K562 (cell line): ENCODE measurements at regions not wholly inside any gene's neighbourhood (a gene's known extent, or its start where the extent isn't known, plus 50 kb on each side); places are given as distances from the start of the nearest gene placed in this dataset.

Source experiments
- ATAC-seq: fragments of 200-7000 bp; cut with Tn5 transposase; 3 replicates; pipeline ENCODE4 v1.9.1; 2020; ENCODE audit warnings: moderate library complexity
- BruUV-seq: library from RNA; stranded (reverse); fragments of 400-500 nt; replicated peaks from 2 replicates; lab custom pipeline; 2021; lab: Mats Ljungman, UMichigan
- CTCF ChIA-PET: fragments of 300-600 bp; formaldehyde crosslinking; extraction: SDS; loops from one replicate; lab custom pipeline; 2021; ENCODE audit warnings: low intra/inter-chr PET ratio; lab: Yijun Ruan, JAX
- POLR2A ChIA-PET: fragments of 300-600, 350-650 bp; sonication (Branson Sonifier 250); formaldehyde crosslinking; extraction: SDS; loops from one replicate; lab custom pipeline; 2021; ENCODE audit warnings: antibody characterized with exemption, inconsistent platforms; lab: Yijun Ruan, JAX
- DNase-seq, 4 experiments: peaks; one replicate each; pipeline versions ENCODE4 v3.0.0 to v3.0.0-alpha.2; 2011 to 2018; ENCODE audit warnings: low spot score in 3 of 4, mixed read lengths in 3 of 4; ENCODE audit errors: extremely low read depth in 1 of 4
- FAIRE-seq: peaks from 2 replicates; lab custom pipeline; 2011; peaks lifted over from hg19 to GRCh38; lab: Jason Lieb, UNC
- H2AFZ ChIP-seq: 2 replicates; pipeline ENCODE4 v1.6.0; 2011; ENCODE audit warnings: low read depth, low read length, control low read depth, inconsistent platforms
- H3K27ac ChIP-seq: fragments of 200-600 bp; 3 replicates; pipeline ENCODE4 v1.8.0; 2011; ENCODE audit warnings: low read depth, mild to moderate bottlenecking, control low read depth, inconsistent platforms, low read length, moderate library complexity, mixed read lengths; ENCODE audit errors: extremely low read depth
- H3K27me3 ChIP-seq, 2 experiments: fragments of 300-600 bp in 1 of 2; 2 replicates in 1 of 2; 3 replicates in 1 of 2; pipeline versions ENCODE4 v1.6.0 to v1.8.0; 2011; ENCODE audit warnings: inconsistent platforms in 2 of 2, low read length in 2 of 2, mild to moderate bottlenecking in 1 of 2, mixed read lengths in 1 of 2, moderate library complexity in 1 of 2; ENCODE audit not compliant: control insufficient read depth in 2 of 2, insufficient read depth in 2 of 2
- H3K36me3 ChIP-seq: fragments of 300-600 bp; 3 replicates; pipeline ENCODE4 v1.8.0; 2011; ENCODE audit warnings: mild to moderate bottlenecking, low read length, inconsistent platforms; ENCODE audit not compliant: control insufficient read depth, insufficient read depth
- H3K4me1 ChIP-seq, 2 experiments: fragments of 200-600 bp in 1 of 2; replicated peaks in 1 of 2; 2 replicates in 1 of 2; 3 replicates in 1 of 2; pipeline versions ENCODE4 v1.5.1 to v1.8.0; 2011; ENCODE audit warnings: inconsistent platforms in 2 of 2, low read length in 2 of 2, mild to moderate bottlenecking in 1 of 2, mixed read lengths in 1 of 2, moderate library complexity in 1 of 2; ENCODE audit not compliant: control insufficient read depth in 2 of 2, insufficient read depth in 2 of 2
- H3K4me2 ChIP-seq: 2 replicates; pipeline ENCODE4 v1.6.1; 2011; ENCODE audit warnings: low read length, control low read depth, inconsistent platforms, mixed read lengths; ENCODE audit not compliant: insufficient read depth
- H3K4me3 ChIP-seq: fragments of 200-600 bp; sonication (generic), shearing (Covaris generic); 2 replicates; pipeline ENCODE4 v1.5.1; 2016; ENCODE audit warnings: control low read depth, inconsistent platforms
- H3K79me2 ChIP-seq: fragments of 200-600 bp; 3 replicates; pipeline ENCODE4 v1.8.0; 2011; ENCODE audit warnings: low read length, inconsistent platforms; ENCODE audit not compliant: control insufficient read depth, insufficient read depth
- H3K9ac ChIP-seq, 2 experiments: 2 replicates each; pipeline versions ENCODE4 v1.6.0 to v1.6.1; 2011; ENCODE audit warnings: low read depth in 2 of 2, low read length in 2 of 2, control low read depth in 1 of 2, inconsistent platforms in 1 of 2, mild to moderate bottlenecking in 1 of 2, mixed read lengths in 1 of 2; ENCODE audit not compliant: insufficient read depth in 1 of 2
- H3K9me1 ChIP-seq: one replicate; pipeline ENCODE4 v1.6.0; 2011; ENCODE audit warnings: inconsistent platforms, mild to moderate bottlenecking, low read length, moderate library complexity; ENCODE audit not compliant: control insufficient read depth, insufficient read depth
- H3K9me3 ChIP-seq: replicated peaks from 2 replicates; pipeline ENCODE4 v1.5.1; 2011; ENCODE audit warnings: low read depth, low read length, inconsistent platforms; ENCODE audit not compliant: control insufficient read depth, insufficient read depth
- H4K20me1 ChIP-seq: replicated peaks from 2 replicates; pipeline ENCODE4 v1.6.1; 2011; ENCODE audit warnings: low read length, inconsistent platforms, mixed read lengths; ENCODE audit not compliant: control insufficient read depth, insufficient read depth
- BDP1 ChIP-seq: IDR thresholded peaks from 3 replicates; pipeline ENCODE4 v1.6.1; 2011; ENCODE audit not compliant: insufficient read length, insufficient read depth
- CTCFL ChIP-seq: IDR thresholded peaks from 2 replicates; pipeline ENCODE4 v1.6.1; 2011; ENCODE audit warnings: borderline replicate concordance, low read depth, mild to moderate bottlenecking, moderate library complexity, low read length; ENCODE audit not compliant: insufficient read depth, poor library complexity, severe bottlenecking
- ELF4 ChIP-seq: fragments of 450-650 bp; formaldehyde crosslinking; IDR thresholded peaks from 2 replicates; pipeline ENCODE4 v1.4.0; 2022; ENCODE audit warnings: missing genetic modification characterization
- ERF ChIP-seq: fragments of 450-650 bp; formaldehyde crosslinking; IDR thresholded peaks from 2 replicates; pipeline ENCODE4 v1.4.0; 2020; ENCODE audit warnings: mild to moderate bottlenecking, mixed read lengths
- FOXP4 ChIP-seq: sonication (generic); formaldehyde crosslinking; IDR thresholded peaks from 2 replicates; pipeline ENCODE4 v1.8.0; 2022; ENCODE audit warnings: mild to moderate bottlenecking, missing genetic modification reagents, borderline replicate concordance
- RAD21 ChIP-seq, 2 experiments: fragments of 250-450 bp in 1 of 2; fragments of 450-650 bp in 1 of 2; sonication (Bioruptor Pico) in 1 of 2; formaldehyde crosslinking in 1 of 2; IDR thresholded peaks in 1 of 2; conservative IDR thresholded peaks in 1 of 2; 2 replicates each; pipeline versions ENCODE4 v1.4.0 to v1.8.0; 2020 to 2022; ENCODE audit warnings: mild to moderate bottlenecking in 2 of 2, moderate library complexity in 1 of 2
- ZKSCAN1 ChIP-seq: fragments of 150-350 bp; IDR thresholded peaks from 2 replicates; pipeline ENCODE4 v1.6.1; 2016; ENCODE audit warnings: low read depth, low read length
- ZNF121 ChIP-seq: sonication (generic); formaldehyde crosslinking; conservative IDR thresholded peaks from 2 replicates; pipeline ENCODE4 v1.8.0; 2022; ENCODE audit warnings: missing genetic modification reagents
- ZSCAN29 ChIP-seq: fragments of 450-650 bp; IDR thresholded peaks from 2 replicates; pipeline ENCODE4 v1.6.1; 2017
- WGBS: fragments of 100-300 bp; shearing (Covaris generic); methylation state at CpG from one replicate; pipeline ENCODE4 v1.1.6; 2016; ENCODE audit warnings: low coverage, mixed read lengths; ENCODE audit not compliant: insufficient coverage; ENCODE audit errors: missing lambda C conversion rate; 5-methylcytosine and 5-hydroxymethylcytosine counted together
- in situ Hi-C: fragments of 300-500 bp; cut with MboI; formaldehyde crosslinking; loops from 4 replicates; pipeline ENCODE4 v1.15.0; 2018; ENCODE audit warnings: inconsistent platforms, mixed read lengths
- intact Hi-C: fragments of 100-400 bp; cut with micrococcal nuclease; formaldehyde crosslinking; loops from 2 replicates; pipeline ENCODE4 v1.14.2; 2022

- no peak overlapping the region for H3K27ac ChIP-seq
- POLR2A ChIA-PET, result no interaction called here
- peak overlapping the region; percentile 70 for H2AFZ ChIP-seq
- H3K4me1 ChIP-seq, result no peaks in the 10 kb centered on the region; a peak in 1 of 5 replicates
- no peak overlapping the region for H3K9ac ChIP-seq
- 26% methylated on average over 8 of the region's 8 CpGs for WGBS
- in situ Hi-C loops (no loop called here), intact Hi-C loops (no loop called here)
- H3K36me3 ChIP-seq, result no peaks in the 10 kb centered on the region
- CTCF ChIA-PET, result no interaction called here
- H3K9me1 ChIP-seq, result no peaks in the 10 kb centered on the region
- no peaks in the 10 kb centered on the region for H3K9me3 ChIP-seq
- ATAC-seq, result no peak; the same call in 2 of the 3 replicates
- FAIRE-seq, result no peak
- H3K79me2 ChIP-seq, result no peaks in the 10 kb centered on the region
- H3K27me3 ChIP-seq, result peaks cover 0 to 5% of the 10 kb centered on the region in 2 experiments; a peak in 1 of 5 replicates
- no peak for TF ChIP-seq ZKSCAN1
- no peak for TF ChIP-seq ERF (CRISPR knock-in tag)
- no peak for TF ChIP-seq ZSCAN29
- no peak for TF ChIP-seq CTCFL
- no peak for TF ChIP-seq FOXP4 (CRISPR knock-in tag)
- TF ChIP-seq RAD21 (CRISPR knock-in tag; conservative IDR thresholded peaks at IDR 0.05 in 1 of 2, IDR thresholded peaks at IDR 0.05 in 1 of 2), result no peak
- TF ChIP-seq ELF4, result no peak
- TF ChIP-seq ZNF121 (CRISPR knock-in tag), result no peak
- no peak for TF ChIP-seq BDP1
- DNase-seq, result no peak
- H4K20me1 ChIP-seq, result no peaks in the 10 kb centered on the region
- no peak overlapping the region for H3K4me3 ChIP-seq
- no TSS peak for BruUV-seq
- H3K4me2 ChIP-seq, result no peak overlapping the region; the same call in 1 of the 2 replicates
Observed at GRCh38 chr12:96103067-96103644, 67.8 kb upstream of the LTA4H start.
